ENCODE measurements at regions not wholly inside any gene's neighbourhood (a gene's known extent, or its start where the extent isn't known, plus 50 kb on each side); places are given as distances from the start of the nearest gene placed in this dataset.

DNA sequence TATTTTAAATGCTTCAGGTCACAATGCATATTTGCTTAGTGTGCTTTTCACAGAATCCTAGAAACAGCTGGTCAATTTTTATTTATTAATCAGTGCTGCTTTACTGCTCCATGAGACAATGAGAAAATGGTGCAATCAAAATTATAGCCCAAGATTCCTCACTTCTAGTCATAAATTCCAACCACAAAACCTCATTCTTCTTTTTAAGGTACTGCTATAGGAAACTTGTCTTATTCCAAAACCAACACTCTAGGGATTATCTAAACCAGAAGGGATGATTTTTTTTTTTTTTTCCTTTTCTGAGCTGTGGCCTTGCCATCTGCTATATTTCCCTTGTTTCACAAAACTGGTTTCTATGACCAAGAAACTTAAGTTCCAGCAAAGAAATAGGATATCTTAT lies 64.0 kb upstream of the SEMA3A start:
- Mint-ChIP-seq H3K9me3 (no peaks in the 10 kb centered on the region), H3K27ac (no peak overlapping the region), H3K36me3 (ENCODE audit: low read depth) (no peaks in the 10 kb centered on the region), H3K4me1 (ENCODE audit: low read depth) (no peaks in the 10 kb centered on the region), H3K27me3 (ENCODE audit: low read depth) (no peaks in the 10 kb centered on the region), H3K4me3 (no peak overlapping the region)
- DNase-seq (ENCODE audit: low spot score), result no peak

DNA sequence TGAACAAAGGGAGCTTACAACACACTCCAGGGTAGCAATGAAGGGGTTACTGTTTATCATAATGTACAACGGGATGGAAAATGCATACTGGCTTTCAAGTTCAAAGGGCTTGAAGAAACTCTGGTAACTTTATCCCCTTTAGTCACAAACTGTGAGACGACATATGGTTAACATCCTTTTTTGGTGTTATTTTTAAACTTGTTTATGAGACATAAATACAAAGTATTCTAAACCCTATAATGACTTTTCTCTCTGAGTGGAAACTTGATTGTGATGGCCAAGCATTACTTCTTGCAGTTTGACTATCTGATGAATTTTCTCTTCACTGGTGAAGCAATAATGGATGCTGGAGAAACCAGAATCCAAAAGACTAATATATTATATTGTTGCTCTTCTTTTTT lies 62.0 kb upstream of the SEMA3A start:
- no peak for DNase-seq (ENCODE audit: low spot score)
- no peaks in the 10 kb centered on the region for H3K27me3 Mint-ChIP-seq (ENCODE audit: low read depth)
- H3K4me1 Mint-ChIP-seq (ENCODE audit: low read depth), result no peaks in the 10 kb centered on the region
- no peak overlapping the region for H3K4me3 Mint-ChIP-seq
- H3K27ac Mint-ChIP-seq, result no peak overlapping the region
- H3K36me3 Mint-ChIP-seq (ENCODE audit: low read depth), result no peaks in the 10 kb centered on the region
- no peaks in the 10 kb centered on the region for H3K9me3 Mint-ChIP-seq

DNA sequence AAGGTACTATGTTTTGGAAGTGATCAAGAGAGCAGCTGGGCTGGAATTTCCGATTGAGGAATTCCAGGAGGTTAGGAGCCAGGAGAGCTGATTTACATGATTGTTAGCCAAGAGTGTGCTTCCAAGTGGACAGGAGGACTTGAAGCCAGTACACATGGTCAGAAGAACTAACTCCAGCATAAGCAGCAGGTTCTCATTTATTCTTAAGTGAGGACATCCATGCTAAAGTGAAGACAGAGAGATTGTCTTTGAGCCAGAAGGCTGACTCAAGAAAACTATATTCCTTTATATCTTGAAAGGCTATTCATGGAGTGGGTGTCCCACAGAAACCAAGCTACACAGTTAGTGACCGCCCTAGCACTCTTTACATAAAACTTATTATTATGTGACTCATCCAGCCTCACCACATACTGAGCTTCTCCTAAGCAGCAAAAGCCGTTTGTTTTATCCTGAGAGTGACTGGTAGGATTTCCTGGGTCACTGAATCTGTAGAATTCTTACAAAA lies 56.7 kb upstream of the SEMA3A start:
- H3K4me3 Mint-ChIP-seq, result no peak overlapping the region

DNA sequence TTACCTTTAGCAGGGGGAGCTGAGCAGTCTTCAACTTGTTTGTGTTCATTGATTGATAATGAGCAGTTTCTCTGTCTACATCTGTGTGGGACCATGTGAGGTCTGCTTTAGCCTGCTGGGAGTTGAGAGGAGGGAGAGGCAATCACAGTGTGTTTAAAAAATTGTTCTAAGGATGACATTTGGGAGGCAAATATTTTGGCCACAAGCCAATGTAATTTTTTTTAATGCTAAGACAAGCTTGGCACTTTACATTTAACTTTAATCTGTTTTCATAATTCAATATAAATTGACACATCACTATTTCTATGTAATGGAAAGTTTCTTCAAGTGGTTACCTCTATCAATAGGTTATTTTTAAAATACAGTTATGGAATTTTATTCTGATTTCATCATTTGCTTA lies 55.9 kb upstream of the SEMA3A start:
- H3K4me3 Mint-ChIP-seq, result no peak overlapping the region
- no peak for DNase-seq (ENCODE audit: low spot score)
- no peak overlapping the region for H3K27ac Mint-ChIP-seq
- H3K27me3 Mint-ChIP-seq (ENCODE audit: low read depth), result no peaks in the 10 kb centered on the region
- no peaks in the 10 kb centered on the region for H3K4me1 Mint-ChIP-seq (ENCODE audit: low read depth)
- no peaks in the 10 kb centered on the region for H3K36me3 Mint-ChIP-seq (ENCODE audit: low read depth)
- H3K9me3 Mint-ChIP-seq, result no peaks in the 10 kb centered on the region

More for the DNA sequence above, 56.7 kb upstream of the SEMA3A start:
- H3K27me3 Mint-ChIP-seq (ENCODE audit: low read depth), result no peaks in the 10 kb centered on the region
- no peaks in the 10 kb centered on the region for H3K36me3 Mint-ChIP-seq (ENCODE audit: low read depth)
- H3K4me1 Mint-ChIP-seq (ENCODE audit: low read depth), result no peaks in the 10 kb centered on the region
- H3K9me3 Mint-ChIP-seq, result no peaks in the 10 kb centered on the region
- no peak for DNase-seq (ENCODE audit: low spot score)
- no peak overlapping the region for H3K27ac Mint-ChIP-seq

DNA sequence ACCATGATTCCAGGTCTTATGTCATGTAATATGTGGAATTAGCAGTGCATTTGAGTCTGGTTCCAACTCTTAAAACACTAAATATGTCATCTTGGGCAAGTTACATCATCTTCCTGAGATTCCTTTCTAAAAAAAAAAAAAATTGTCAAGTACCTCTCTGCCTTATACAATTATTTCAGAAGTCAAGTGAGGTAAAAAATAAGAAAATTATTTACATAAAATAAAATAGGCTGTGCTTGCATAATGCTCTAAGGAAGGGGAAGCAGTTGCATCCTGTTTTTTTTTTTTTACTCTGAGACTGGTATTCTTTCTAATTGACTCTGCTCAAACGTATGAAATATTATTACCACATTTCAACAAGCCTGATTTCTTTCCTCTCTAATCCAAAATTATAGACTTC lies 55.1 kb upstream of the SEMA3A start:
- Mint-ChIP-seq H3K4me3 (no peak overlapping the region), H3K36me3 (ENCODE audit: low read depth) (no peaks in the 10 kb centered on the region), H3K27me3 (ENCODE audit: low read depth) (no peaks in the 10 kb centered on the region), H3K27ac (no peak overlapping the region), H3K9me3 (no peaks in the 10 kb centered on the region), H3K4me1 (ENCODE audit: low read depth) (no peaks in the 10 kb centered on the region)
- DNase-seq (ENCODE audit: low spot score), result no peak

DNA sequence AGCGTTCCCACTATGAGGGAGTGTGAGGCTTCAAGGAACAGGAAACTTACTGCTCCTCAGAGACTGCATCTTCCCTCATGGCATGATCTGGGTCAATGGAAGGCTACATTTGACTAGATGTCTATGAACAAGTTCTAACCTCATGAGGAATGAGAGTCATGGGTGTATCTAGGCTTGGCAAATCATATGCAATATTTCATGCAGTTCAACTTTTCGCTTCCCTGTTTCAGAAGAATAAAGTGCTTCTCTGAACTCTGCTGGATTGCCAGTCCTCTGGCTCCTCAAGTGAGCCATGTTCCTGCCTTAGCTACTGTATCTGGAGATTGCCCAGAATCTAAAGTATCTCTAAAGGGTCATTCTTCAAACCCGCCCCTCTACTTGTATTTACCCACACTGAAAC lies 54.3 kb upstream of the SEMA3A start:
- Mint-ChIP-seq H3K9me3 (no peaks in the 10 kb centered on the region), H3K27me3 (ENCODE audit: low read depth) (no peaks in the 10 kb centered on the region), H3K4me1 (ENCODE audit: low read depth) (no peaks in the 10 kb centered on the region), H3K36me3 (ENCODE audit: low read depth) (no peaks in the 10 kb centered on the region), H3K4me3 (no peak overlapping the region), H3K27ac (no peak overlapping the region)
- no peak for DNase-seq (ENCODE audit: low spot score)

DNA sequence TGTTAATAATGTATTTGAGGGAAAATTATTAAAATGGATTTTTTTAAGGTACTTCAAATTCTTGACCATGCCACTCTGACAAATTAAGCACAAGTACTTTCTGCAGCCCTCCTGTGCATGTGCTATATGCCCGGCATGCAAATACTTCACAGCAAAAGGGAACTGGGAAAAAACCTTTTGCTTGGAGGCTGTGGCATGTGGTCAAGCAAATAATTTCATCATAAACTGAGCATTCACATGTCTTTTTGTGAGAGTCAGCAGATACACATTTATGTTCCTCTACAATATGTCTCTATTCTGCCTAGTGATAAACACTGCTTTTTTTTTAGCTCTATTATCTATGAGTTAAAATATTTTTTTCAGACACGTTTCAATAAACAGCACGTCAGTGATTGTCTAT lies 53.7 kb upstream of the SEMA3A start:
- H3K36me3 Mint-ChIP-seq (ENCODE audit: low read depth), result no peaks in the 10 kb centered on the region
- no peak overlapping the region for H3K27ac Mint-ChIP-seq
- H3K27me3 Mint-ChIP-seq (ENCODE audit: low read depth), result no peaks in the 10 kb centered on the region
- DNase-seq (ENCODE audit: low spot score), result no peak
- no peaks in the 10 kb centered on the region for H3K4me1 Mint-ChIP-seq (ENCODE audit: low read depth)
- no peaks in the 10 kb centered on the region for H3K9me3 Mint-ChIP-seq
- H3K4me3 Mint-ChIP-seq, result no peak overlapping the region

DNA sequence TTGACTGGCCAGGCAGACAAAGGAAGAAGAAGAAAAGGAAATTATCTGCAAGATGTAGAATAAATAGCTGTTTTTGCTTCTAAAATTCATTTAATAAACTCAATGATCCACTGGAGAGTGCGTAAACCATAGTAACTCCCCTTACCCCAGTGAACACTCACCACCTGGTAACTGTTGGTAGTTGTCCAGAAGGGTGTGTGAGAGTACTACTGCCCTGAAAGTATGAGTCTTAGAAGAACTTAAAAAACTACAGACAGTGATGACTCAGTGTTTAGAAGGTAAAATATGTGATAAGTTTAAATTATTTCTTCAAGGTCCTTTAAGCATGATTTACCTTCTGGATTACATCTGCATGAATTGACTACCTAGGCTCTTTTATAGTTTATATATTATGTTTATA lies 53.0 kb upstream of the SEMA3A start:
- no peak overlapping the region for H3K27ac Mint-ChIP-seq
- no peaks in the 10 kb centered on the region for H3K9me3 Mint-ChIP-seq
- H3K36me3 Mint-ChIP-seq (ENCODE audit: low read depth), result no peaks in the 10 kb centered on the region
- H3K4me1 Mint-ChIP-seq (ENCODE audit: low read depth), result no peaks in the 10 kb centered on the region
- H3K27me3 Mint-ChIP-seq (ENCODE audit: low read depth), result no peaks in the 10 kb centered on the region
- H3K4me3 Mint-ChIP-seq, result no peak overlapping the region
- no peak for DNase-seq (ENCODE audit: low spot score)

DNA sequence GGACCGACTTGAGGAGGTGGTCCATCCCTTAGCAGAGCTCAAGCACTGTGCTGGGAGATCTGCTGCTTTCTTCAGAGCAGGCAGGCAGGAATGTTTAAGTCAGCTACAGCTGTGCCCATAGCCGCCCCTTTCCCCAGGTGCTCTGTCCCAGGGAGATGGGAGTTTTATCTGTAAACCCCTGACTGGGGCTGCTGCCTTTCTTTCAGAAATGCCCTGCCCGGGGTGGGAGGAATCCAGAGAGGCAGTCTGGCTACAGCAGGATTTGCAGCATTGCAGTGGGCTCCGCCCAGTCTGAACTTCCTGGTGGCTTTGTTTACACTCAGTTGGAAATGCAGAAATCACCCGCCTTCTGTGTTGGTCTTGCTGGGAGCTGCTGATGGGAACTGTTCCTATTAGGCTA lies 51.2 kb upstream of the SEMA3A start:
- no peaks in the 10 kb centered on the region for H3K4me1 Mint-ChIP-seq (ENCODE audit: low read depth)
- DNase-seq (ENCODE audit: low spot score), result no peak
- no peak overlapping the region for H3K4me3 Mint-ChIP-seq
- H3K36me3 Mint-ChIP-seq (ENCODE audit: low read depth), result no peaks in the 10 kb centered on the region
- no peaks in the 10 kb centered on the region for H3K9me3 Mint-ChIP-seq
- H3K27ac Mint-ChIP-seq, result no peak overlapping the region
- H3K27me3 Mint-ChIP-seq (ENCODE audit: low read depth), result no peaks in the 10 kb centered on the region
